Neural progenitor cell (in vitro differentiated cells): ENCODE measurements at regions not wholly inside any gene's neighbourhood (a gene's known extent, or its start where the extent isn't known, plus 50 kb on each side); places are given as distances from the start of the nearest gene placed in this dataset.
A peak's percentile ranks its signal among the peaks of the same experiment; 100 is the strongest.

ENCODE experiments used
- DNase-seq: peaks from one replicate; pipeline ENCODE4 v3.0.0-alpha.2; 2016; ENCODE audit warnings: low spot score
- H2AFZ ChIP-seq: fragments of 200-600 bp; sonication (generic); replicated peaks from 2 replicates; pipeline ENCODE4 v1.6.1; 2016; ENCODE audit warnings: antibody characterized with exemption
- H3F3A ChIP-seq: fragments of 200-600 bp; sonication (generic); 2 replicates; pipeline ENCODE4 v1.6.1; 2016; ENCODE audit warnings: antibody characterized with exemption, low read depth
- H3K27ac ChIP-seq: fragments of 200-600 bp; sonication (generic); 2 replicates; pipeline ENCODE4 v1.5.1; 2016; ENCODE audit warnings: mild to moderate bottlenecking
- H3K27me3 ChIP-seq: fragments of 200-600 bp; sonication (generic); 2 replicates; pipeline ENCODE4 v1.6.1; 2016; ENCODE audit warnings: mild to moderate bottlenecking, moderate library complexity
- H3K36me3 ChIP-seq: fragments of 200-600 bp; sonication (generic); 2 replicates; pipeline ENCODE4 v1.5.1; 2016
- H3K4me1 ChIP-seq: fragments of 200-600 bp; sonication (generic); 2 replicates; pipeline ENCODE4 v1.6.1; 2016; ENCODE audit warnings: mixed run types
- H3K4me2 ChIP-seq: fragments of 200-600 bp; sonication (generic); 2 replicates; pipeline ENCODE4 v1.6.1; 2016
- H3K4me3 ChIP-seq: fragments of 200-600 bp; sonication (generic); 2 replicates; pipeline ENCODE4 v1.5.1; 2016
- H3K79me2 ChIP-seq: fragments of 200-600 bp; sonication (generic); 2 replicates; pipeline ENCODE4 v1.6.1; 2016; ENCODE audit warnings: low read depth
- H3K9ac ChIP-seq: fragments of 200-600 bp; sonication (generic); 2 replicates; pipeline ENCODE4 v1.6.1; 2016
- H3K9me3 ChIP-seq: fragments of 200-600 bp; sonication (generic); 2 replicates; pipeline ENCODE4 v1.5.1; 2016; ENCODE audit warnings: low read depth
- H4K20me1 ChIP-seq: fragments of 200-600 bp; sonication (generic); 2 replicates; pipeline ENCODE4 v1.6.1; 2016; ENCODE audit warnings: low read depth
- H3K27ac Mint-ChIP-seq: 3 replicates; pipeline ENCODE4 v1.8.0; 2021; ENCODE audit warnings: mixed read lengths
- H3K27me3 Mint-ChIP-seq: 2 replicates; pipeline ENCODE4 v1.8.0; 2022; ENCODE audit warnings: low read depth, mild to moderate bottlenecking, inconsistent platforms, moderate library complexity, mixed read lengths; ENCODE audit not compliant: insufficient read depth
- H3K36me3 Mint-ChIP-seq: 3 replicates; pipeline ENCODE4 v1.8.0; 2021; ENCODE audit warnings: mixed read lengths
- H3K4me1 Mint-ChIP-seq: 3 replicates; pipeline ENCODE4 v1.8.0; 2021; ENCODE audit warnings: mixed read lengths
- H3K4me3 Mint-ChIP-seq: 3 replicates; pipeline ENCODE4 v1.8.0; 2021; ENCODE audit warnings: mild to moderate bottlenecking, moderate library complexity, mixed read lengths
- H3K9me3 Mint-ChIP-seq: 3 replicates; pipeline ENCODE4 v1.8.0; 2020; ENCODE audit warnings: mixed read lengths
- EZH2 ChIP-seq: fragments of 200-600 bp; sonication (generic); IDR thresholded peaks from 2 replicates; pipeline ENCODE4 v1.6.1; 2017; ENCODE audit warnings: antibody characterized with exemption, mild to moderate bottlenecking, moderate library complexity
- EZH2phosphoT487 ChIP-seq: fragments of 200-600 bp; sonication (generic); IDR thresholded peaks from 2 replicates; pipeline ENCODE4 v1.6.1; 2017; ENCODE audit warnings: antibody characterized with exemption
- TF ChIP-seq, protein P1 (sequence below): fragments of 200-600 bp; sonication (generic); IDR thresholded peaks from 2 replicates; pipeline ENCODE4 v1.5.1; 2017; ENCODE audit warnings: antibody characterized with exemption, mild to moderate bottlenecking

DNA sequence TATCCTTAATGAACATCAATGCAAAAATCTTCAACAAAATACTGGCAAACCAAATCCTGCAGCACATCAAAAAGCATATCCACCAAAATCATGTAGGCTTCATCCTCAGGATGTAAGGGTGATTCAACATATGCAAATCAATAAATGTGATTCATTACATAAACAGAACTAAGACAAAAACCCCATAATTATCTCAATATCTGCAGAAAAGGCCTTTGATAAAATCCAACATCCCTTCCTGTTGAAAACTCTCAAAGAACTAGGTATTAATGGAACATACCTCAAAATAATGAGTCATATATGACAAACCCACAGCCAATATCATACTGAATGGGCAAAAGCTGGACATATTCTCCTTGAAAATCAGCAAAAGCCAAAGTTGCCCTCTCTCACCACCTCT is 54.6 kb upstream of the DEPDC1 start:
- H3K36me3 Mint-ChIP-seq = no peaks in the 10 kb centered on the region
- peaks cover 2% of the 10 kb centered on the region for H3K27me3 Mint-ChIP-seq
- H3K9me3 Mint-ChIP-seq = peaks cover 10% of the 10 kb centered on the region
- no peaks in the 10 kb centered on the region for H3K36me3 ChIP-seq
- no peaks in the 10 kb centered on the region for H4K20me1 ChIP-seq
- H3K4me3 ChIP-seq = no peak overlapping the region
- H3K9me3 ChIP-seq = peaks cover 4% of the 10 kb centered on the region
- TF ChIP-seq, protein P1, sequence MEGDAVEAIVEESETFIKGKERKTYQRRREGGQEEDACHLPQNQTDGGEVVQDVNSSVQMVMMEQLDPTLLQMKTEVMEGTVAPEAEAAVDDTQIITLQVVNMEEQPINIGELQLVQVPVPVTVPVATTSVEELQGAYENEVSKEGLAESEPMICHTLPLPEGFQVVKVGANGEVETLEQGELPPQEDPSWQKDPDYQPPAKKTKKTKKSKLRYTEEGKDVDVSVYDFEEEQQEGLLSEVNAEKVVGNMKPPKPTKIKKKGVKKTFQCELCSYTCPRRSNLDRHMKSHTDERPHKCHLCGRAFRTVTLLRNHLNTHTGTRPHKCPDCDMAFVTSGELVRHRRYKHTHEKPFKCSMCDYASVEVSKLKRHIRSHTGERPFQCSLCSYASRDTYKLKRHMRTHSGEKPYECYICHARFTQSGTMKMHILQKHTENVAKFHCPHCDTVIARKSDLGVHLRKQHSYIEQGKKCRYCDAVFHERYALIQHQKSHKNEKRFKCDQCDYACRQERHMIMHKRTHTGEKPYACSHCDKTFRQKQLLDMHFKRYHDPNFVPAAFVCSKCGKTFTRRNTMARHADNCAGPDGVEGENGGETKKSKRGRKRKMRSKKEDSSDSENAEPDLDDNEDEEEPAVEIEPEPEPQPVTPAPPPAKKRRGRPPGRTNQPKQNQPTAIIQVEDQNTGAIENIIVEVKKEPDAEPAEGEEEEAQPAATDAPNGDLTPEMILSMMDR = no peak
- TF ChIP-seq EZH2 = no peak
- TF ChIP-seq EZH2phosphoT487 = no peak
- no peak overlapping the region for H3K27ac ChIP-seq
- H2AFZ ChIP-seq = no peak overlapping the region
- no peaks in the 10 kb centered on the region for H3K4me1 ChIP-seq
- DNase-seq = no peak
- H3F3A ChIP-seq = no peaks in the 10 kb centered on the region
- no peaks in the 10 kb centered on the region for H3K27me3 ChIP-seq
- no peaks in the 10 kb centered on the region for H3K4me1 Mint-ChIP-seq
- no peak overlapping the region for H3K27ac Mint-ChIP-seq
- no peak overlapping the region for H3K9ac ChIP-seq
- H3K4me3 Mint-ChIP-seq = no peak overlapping the region
- no peak overlapping the region for H3K4me2 ChIP-seq
- H3K79me2 ChIP-seq = no peaks in the 10 kb centered on the region

DNA sequence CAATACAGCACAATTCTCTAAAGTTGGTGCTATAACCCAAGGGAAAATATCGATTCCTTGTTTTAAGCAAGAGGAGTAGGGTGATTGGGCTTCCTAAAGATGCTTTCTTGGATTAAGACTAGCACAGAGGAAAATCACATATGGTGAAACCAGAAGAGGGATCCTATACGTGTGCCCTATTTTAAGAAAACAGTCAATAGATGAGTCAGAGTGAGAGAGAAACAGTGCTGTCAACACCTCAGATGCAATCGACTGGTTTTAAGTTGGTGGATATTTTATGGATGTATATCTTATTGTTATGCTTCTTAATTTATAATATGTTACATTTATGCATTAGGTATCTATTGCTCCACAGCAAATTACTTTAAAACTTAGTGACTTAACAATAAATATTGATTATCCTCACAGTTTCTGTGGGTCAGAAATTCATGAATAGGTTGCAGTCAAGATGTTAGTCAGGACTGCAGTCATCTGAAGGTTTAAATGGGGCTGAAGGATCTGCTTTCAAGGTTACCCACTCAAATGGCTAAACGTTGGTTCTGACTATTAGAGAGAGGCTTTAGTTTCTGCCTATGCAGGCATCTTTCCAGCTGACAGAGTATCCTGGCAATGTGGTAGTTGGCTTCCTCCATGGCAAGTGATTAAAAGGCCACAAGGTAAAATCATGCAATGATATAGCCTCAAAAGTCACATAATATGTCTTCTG is 61.6 kb upstream of the DEPDC1 start:
- no peak for DNase-seq
- Histone ChIP-seq H3K27ac (no peak overlapping the region), H3K9me3 (no peaks in the 10 kb centered on the region), H3K9ac (no peak overlapping the region), H4K20me1 (no peaks in the 10 kb centered on the region), H2AFZ (no peak overlapping the region), H3K79me2 (no peaks in the 10 kb centered on the region), H3K4me1 (no peaks in the 10 kb centered on the region), H3K36me3 (no peaks in the 10 kb centered on the region), H3K27me3 (no peaks in the 10 kb centered on the region), H3K4me2 (no peak overlapping the region), H3F3A (no peaks in the 10 kb centered on the region), H3K4me3 (no peak overlapping the region)
- TF ChIP-seq EZH2phosphoT487 (no peak), EZH2 (no peak)
- TF ChIP-seq, protein P1 = no peak
- no peaks in the 10 kb centered on the region for H3K36me3 Mint-ChIP-seq
- H3K27ac Mint-ChIP-seq = no peak overlapping the region
- no peaks in the 10 kb centered on the region for H3K27me3 Mint-ChIP-seq
- H3K4me1 Mint-ChIP-seq = no peaks in the 10 kb centered on the region
- H3K4me3 Mint-ChIP-seq = no peak overlapping the region
- peaks cover 6% of the 10 kb centered on the region for H3K9me3 Mint-ChIP-seq

DNA sequence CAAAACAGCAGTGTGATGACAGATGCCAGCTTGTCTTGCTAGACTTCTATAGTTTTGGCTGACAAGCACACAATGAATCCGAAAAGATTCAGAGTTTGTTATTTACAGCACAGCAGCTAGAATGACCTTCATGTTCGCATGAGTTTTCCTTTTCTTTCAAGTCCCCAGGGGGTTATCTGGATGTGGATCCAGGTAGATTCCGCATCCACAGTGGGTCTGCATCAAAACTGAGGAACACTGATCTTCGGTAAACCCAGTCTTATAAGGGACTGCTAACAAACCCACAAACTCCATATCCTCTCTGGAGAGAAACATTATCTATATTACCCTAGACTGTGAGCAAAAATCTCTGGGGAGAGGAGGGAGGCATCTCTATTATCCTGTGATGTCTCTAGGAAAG is 69.0 kb upstream of the DEPDC1 start:
- Histone ChIP-seq H3K9me3 (no peaks in the 10 kb centered on the region), H2AFZ (peak overlapping the region; percentile 19), H3K4me3 (no peak overlapping the region), H3F3A (no peaks in the 10 kb centered on the region), H3K9ac (no peak overlapping the region), H3K27me3 (no peaks in the 10 kb centered on the region), H3K36me3 (no peaks in the 10 kb centered on the region), H4K20me1 (no peaks in the 10 kb centered on the region), H3K27ac (peak overlapping the region; percentile 8), H3K79me2 (no peaks in the 10 kb centered on the region), H3K4me2 (no peak overlapping the region), H3K4me1 (no peaks in the 10 kb centered on the region)
- no peaks in the 10 kb centered on the region for H3K9me3 Mint-ChIP-seq
- TF ChIP-seq EZH2phosphoT487 = no peak
- TF ChIP-seq, protein P1 = no peak
- TF ChIP-seq EZH2 = no peak
- no peak overlapping the region for H3K27ac Mint-ChIP-seq
- peaks cover 6% of the 10 kb centered on the region for H3K4me1 Mint-ChIP-seq
- no peak overlapping the region for H3K4me3 Mint-ChIP-seq
- H3K27me3 Mint-ChIP-seq = no peaks in the 10 kb centered on the region
- no peaks in the 10 kb centered on the region for H3K36me3 Mint-ChIP-seq
- no peak for DNase-seq
